K562 (cell line): ENCODE measurements at regions not wholly inside any gene's neighbourhood (a gene's known extent, or its start where the extent isn't known, plus 50 kb on each side); places are given as distances from the start of the nearest gene placed in this dataset.

Source experiments
- ATAC-seq: fragments of 200-7000 bp; cut with Tn5 transposase; 3 replicates; pipeline ENCODE4 v1.9.1; 2020; ENCODE audit warnings: moderate library complexity
- BruUV-seq: library from RNA; stranded (reverse); fragments of 400-500 nt; replicated peaks from 2 replicates; lab custom pipeline; 2021; lab: Mats Ljungman, UMichigan
- CTCF ChIA-PET: fragments of 300-600 bp; formaldehyde crosslinking; extraction: SDS; loops from one replicate; lab custom pipeline; 2021; ENCODE audit warnings: low intra/inter-chr PET ratio; lab: Yijun Ruan, JAX
- POLR2A ChIA-PET: fragments of 300-600, 350-650 bp; sonication (Branson Sonifier 250); formaldehyde crosslinking; extraction: SDS; loops from one replicate; lab custom pipeline; 2021; ENCODE audit warnings: antibody characterized with exemption, inconsistent platforms; lab: Yijun Ruan, JAX
- DNase-seq, 4 experiments: peaks; one replicate each; pipeline versions ENCODE4 v3.0.0 to v3.0.0-alpha.2; 2011 to 2018; ENCODE audit warnings: low spot score in 3 of 4, mixed read lengths in 3 of 4; ENCODE audit errors: extremely low read depth in 1 of 4
- FAIRE-seq: peaks from 2 replicates; lab custom pipeline; 2011; peaks lifted over from hg19 to GRCh38; lab: Jason Lieb, UNC
- H2AFZ ChIP-seq: 2 replicates; pipeline ENCODE4 v1.6.0; 2011; ENCODE audit warnings: low read depth, low read length, control low read depth, inconsistent platforms
- H3K27ac ChIP-seq: fragments of 200-600 bp; 3 replicates; pipeline ENCODE4 v1.8.0; 2011; ENCODE audit warnings: low read depth, mild to moderate bottlenecking, control low read depth, inconsistent platforms, low read length, moderate library complexity, mixed read lengths; ENCODE audit errors: extremely low read depth
- H3K27me3 ChIP-seq, 2 experiments: fragments of 300-600 bp in 1 of 2; 2 replicates in 1 of 2; 3 replicates in 1 of 2; pipeline versions ENCODE4 v1.6.0 to v1.8.0; 2011; ENCODE audit warnings: inconsistent platforms in 2 of 2, low read length in 2 of 2, mild to moderate bottlenecking in 1 of 2, mixed read lengths in 1 of 2, moderate library complexity in 1 of 2; ENCODE audit not compliant: control insufficient read depth in 2 of 2, insufficient read depth in 2 of 2
- H3K36me3 ChIP-seq: fragments of 300-600 bp; 3 replicates; pipeline ENCODE4 v1.8.0; 2011; ENCODE audit warnings: mild to moderate bottlenecking, low read length, inconsistent platforms; ENCODE audit not compliant: control insufficient read depth, insufficient read depth
- H3K4me1 ChIP-seq, 2 experiments: fragments of 200-600 bp in 1 of 2; replicated peaks in 1 of 2; 2 replicates in 1 of 2; 3 replicates in 1 of 2; pipeline versions ENCODE4 v1.5.1 to v1.8.0; 2011; ENCODE audit warnings: inconsistent platforms in 2 of 2, low read length in 2 of 2, mild to moderate bottlenecking in 1 of 2, mixed read lengths in 1 of 2, moderate library complexity in 1 of 2; ENCODE audit not compliant: control insufficient read depth in 2 of 2, insufficient read depth in 2 of 2
- H3K4me2 ChIP-seq: 2 replicates; pipeline ENCODE4 v1.6.1; 2011; ENCODE audit warnings: low read length, control low read depth, inconsistent platforms, mixed read lengths; ENCODE audit not compliant: insufficient read depth
- H3K4me3 ChIP-seq: fragments of 200-600 bp; sonication (generic), shearing (Covaris generic); 2 replicates; pipeline ENCODE4 v1.5.1; 2016; ENCODE audit warnings: control low read depth, inconsistent platforms
- H3K79me2 ChIP-seq: fragments of 200-600 bp; 3 replicates; pipeline ENCODE4 v1.8.0; 2011; ENCODE audit warnings: low read length, inconsistent platforms; ENCODE audit not compliant: control insufficient read depth, insufficient read depth
- H3K9ac ChIP-seq, 2 experiments: 2 replicates each; pipeline versions ENCODE4 v1.6.0 to v1.6.1; 2011; ENCODE audit warnings: low read depth in 2 of 2, low read length in 2 of 2, control low read depth in 1 of 2, inconsistent platforms in 1 of 2, mild to moderate bottlenecking in 1 of 2, mixed read lengths in 1 of 2; ENCODE audit not compliant: insufficient read depth in 1 of 2
- H3K9me1 ChIP-seq: one replicate; pipeline ENCODE4 v1.6.0; 2011; ENCODE audit warnings: inconsistent platforms, mild to moderate bottlenecking, low read length, moderate library complexity; ENCODE audit not compliant: control insufficient read depth, insufficient read depth
- H3K9me3 ChIP-seq: replicated peaks from 2 replicates; pipeline ENCODE4 v1.5.1; 2011; ENCODE audit warnings: low read depth, low read length, inconsistent platforms; ENCODE audit not compliant: control insufficient read depth, insufficient read depth
- H4K20me1 ChIP-seq: replicated peaks from 2 replicates; pipeline ENCODE4 v1.6.1; 2011; ENCODE audit warnings: low read length, inconsistent platforms, mixed read lengths; ENCODE audit not compliant: control insufficient read depth, insufficient read depth
- CBX2 ChIP-seq: fragments of 200-600 bp; sonication (generic); IDR thresholded peaks from one replicate; pipeline ENCODE4 v1.6.1; 2012; ENCODE audit warnings: mild to moderate bottlenecking, low read length, inconsistent platforms; ENCODE audit not compliant: insufficient read depth, poor library complexity, severe bottlenecking
- CBX3 ChIP-seq, 2 experiments: IDR thresholded peaks; 1 replicate in 1 of 2; 2 replicates in 1 of 2; pipeline ENCODE4 v1.6.1; 2012; ENCODE audit warnings: inconsistent platforms in 2 of 2, low read length in 2 of 2, borderline replicate concordance in 1 of 2, control low read depth in 1 of 2
- ETV1 ChIP-seq: fragments of 450-650 bp; conservative IDR thresholded peaks from 2 replicates; pipeline ENCODE4 v1.6.1; 2016; ENCODE audit warnings: missing genetic modification characterization, control low read depth, low read depth, missing compliant biosample characterization
- GABPB1 ChIP-seq: sonication (generic); formaldehyde crosslinking; IDR thresholded peaks from 2 replicates; pipeline ENCODE4 v1.8.0; 2022; ENCODE audit warnings: mild to moderate bottlenecking, missing genetic modification reagents
- SUPT5H ChIP-seq: fragments of 450-650 bp; IDR thresholded peaks from 2 replicates; pipeline ENCODE4 v1.6.1; 2016
- ZNF311 ChIP-seq: fragments of 250-450 bp; sonication (Bioruptor Pico); IDR thresholded peaks from 2 replicates; pipeline ENCODE4 v1.4.0; 2020; ENCODE audit warnings: mild to moderate bottlenecking, moderate library complexity
- ZNF316 ChIP-seq: fragments of 450-650 bp; IDR thresholded peaks from 2 replicates; pipeline ENCODE4 v1.6.1; 2016
- ZNF324 ChIP-seq: fragments of 250-450 bp; sonication (Bioruptor Pico); IDR thresholded peaks from 2 replicates; pipeline ENCODE4 v1.4.0; 2020; ENCODE audit warnings: mild to moderate bottlenecking
- WGBS: fragments of 100-300 bp; shearing (Covaris generic); methylation state at CpG from one replicate; pipeline ENCODE4 v1.1.6; 2016; ENCODE audit warnings: low coverage, mixed read lengths; ENCODE audit not compliant: insufficient coverage; ENCODE audit errors: missing lambda C conversion rate; 5-methylcytosine and 5-hydroxymethylcytosine counted together
- in situ Hi-C: fragments of 300-500 bp; cut with MboI; formaldehyde crosslinking; loops from 4 replicates; pipeline ENCODE4 v1.15.0; 2018; ENCODE audit warnings: inconsistent platforms, mixed read lengths
- intact Hi-C: fragments of 100-400 bp; cut with micrococcal nuclease; formaldehyde crosslinking; loops from 2 replicates; pipeline ENCODE4 v1.14.2; 2022

DNA sequence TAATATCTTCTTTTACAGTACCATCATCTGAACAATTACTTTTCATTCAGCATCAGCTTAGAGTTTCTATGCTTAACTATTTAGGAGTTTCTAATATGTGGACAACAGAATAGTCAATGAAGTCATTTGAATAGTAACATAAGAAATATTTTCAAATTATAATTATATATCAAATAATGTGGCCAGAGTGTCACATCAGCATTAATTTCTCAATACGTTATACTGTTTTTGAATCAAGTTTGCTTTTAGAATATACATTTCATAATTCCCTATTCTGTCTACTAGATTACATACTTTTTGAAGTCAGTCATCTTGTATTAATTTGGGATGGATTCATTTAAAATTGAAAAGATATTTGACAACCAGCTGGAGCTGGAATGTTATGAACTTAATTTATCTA is 677.4 kb upstream of the PABPC4L start:
- H3K9me1 ChIP-seq, result no peaks in the 10 kb centered on the region
- no peaks in the 10 kb centered on the region for H3K36me3 ChIP-seq
- in situ Hi-C loops (no loop called here), intact Hi-C loops (no loop called here)
- TF ChIP-seq GABPB1 (CRISPR knock-in tag) (no peak), ZNF316 (peak; percentile 52; the same call in 1 of the 2 replicates), ZNF311 (CRISPR knock-in tag) (no peak), ZNF324 (no peak), ETV1 (tag) (no peak)
- no peak overlapping the region for H3K9ac ChIP-seq
- H3K4me1 ChIP-seq, result no peaks in the 10 kb centered on the region
- no peak overlapping the region for H2AFZ ChIP-seq
- BruUV-seq, result no TSS peak
- CTCF ChIA-PET, result no interaction called here
- H3K4me3 ChIP-seq, result no peak overlapping the region
- no peaks in the 10 kb centered on the region for H3K79me2 ChIP-seq
- ATAC-seq (no peak), FAIRE-seq (no peak), DNase-seq (no peak)
- POLR2A ChIA-PET, result no interaction called here
- H3K27ac ChIP-seq, result no peak overlapping the region
- peaks cover 3% of the 10 kb centered on the region; the same call in 1 of the 2 replicates for H3K9me3 ChIP-seq
- H4K20me1 ChIP-seq, result no peaks in the 10 kb centered on the region
- no peaks in the 10 kb centered on the region for H3K27me3 ChIP-seq
- WGBS, result 0% methylated on average over 1 of the region's 1 CpG
- no peak overlapping the region for H3K4me2 ChIP-seq

DNA sequence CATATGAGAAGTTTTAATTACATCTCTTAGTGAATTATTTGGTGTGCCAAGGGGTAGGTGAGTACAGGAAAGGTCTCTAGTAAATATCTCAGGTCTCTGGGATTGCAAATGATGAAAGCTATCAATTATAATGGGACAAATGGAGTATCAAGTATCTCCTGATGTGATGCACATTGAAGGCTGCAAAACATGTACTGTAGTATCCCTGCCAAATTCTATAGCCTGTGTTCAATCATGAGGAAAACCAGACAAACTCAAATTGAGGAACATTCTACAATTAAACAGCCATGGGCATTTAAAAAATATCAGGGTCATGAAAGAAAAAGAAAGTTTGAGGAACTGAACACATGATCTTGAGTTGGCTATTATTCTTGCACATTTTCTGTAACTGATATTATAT is 665.4 kb upstream of the PABPC4L start:
- no peak overlapping the region for H3K4me3 ChIP-seq
- H3K4me2 ChIP-seq, result no peak overlapping the region
- ATAC-seq (no peak), FAIRE-seq (no peak), DNase-seq (no peak)
- no peaks in the 10 kb centered on the region for H4K20me1 ChIP-seq
- H3K9ac ChIP-seq, result no peak overlapping the region
- no peaks in the 10 kb centered on the region for H3K36me3 ChIP-seq
- in situ Hi-C loops, result no loop called here
- no TSS peak for BruUV-seq
- intact Hi-C loops, result no loop called here
- no peaks in the 10 kb centered on the region for H3K27me3 ChIP-seq
- H3K27ac ChIP-seq, result no peak overlapping the region
- no peaks in the 10 kb centered on the region for H3K79me2 ChIP-seq
- TF ChIP-seq CBX2, result no peak
- TF ChIP-seq CBX3 (IDR thresholded peaks at IDR 0.05; ENCODE audit: borderline replicate concordance in 1 of 2, low read length in 2 of 2), result no peak
- no peak for TF ChIP-seq SUPT5H
- no peaks in the 10 kb centered on the region for H3K9me3 ChIP-seq
- no peaks in the 10 kb centered on the region for H3K4me1 ChIP-seq
- no peak overlapping the region for H2AFZ ChIP-seq
- ChIA-PET POLR2A (no interaction called here), CTCF (no interaction called here)
- no peaks in the 10 kb centered on the region for H3K9me1 ChIP-seq
